Mesothelial cell of epicardium (in vitro differentiated cells): ENCODE measurements at regions not wholly inside any gene's neighbourhood (a gene's known extent, or its start where the extent isn't known, plus 50 kb on each side); places are given as distances from the start of the nearest gene placed in this dataset.

ENCODE experiments used
- DNase-seq, 2 experiments: peaks; one replicate each; pipeline ENCODE4 v3.0.0; 2021; ENCODE audit warnings: low spot score in 2 of 2; ENCODE audit not compliant: unreplicated experiment in 2 of 2
- H3K27ac Mint-ChIP-seq: 2 replicates; pipeline ENCODE4 v1.8.0; 2021; ENCODE audit warnings: mixed read lengths
- H3K27me3 Mint-ChIP-seq: 2 replicates; pipeline ENCODE4 v1.8.0; 2021; ENCODE audit warnings: low read depth, mixed read lengths
- H3K36me3 Mint-ChIP-seq: 2 replicates; pipeline ENCODE4 v1.8.0; 2021; ENCODE audit warnings: mixed read lengths
- H3K4me1 Mint-ChIP-seq: 2 replicates; pipeline ENCODE4 v1.8.0; 2021; ENCODE audit warnings: mixed read lengths
- H3K4me3 Mint-ChIP-seq: 2 replicates; pipeline ENCODE4 v1.8.0; 2021; ENCODE audit warnings: mild to moderate bottlenecking, moderate library complexity, mixed read lengths
- H3K9me3 Mint-ChIP-seq: 2 replicates; pipeline ENCODE4 v1.8.0; 2021; ENCODE audit warnings: mixed read lengths
- CTCF ChIP-seq: fragments of 200-600 bp; sonication (generic); IDR thresholded peaks from one replicate; pipeline ENCODE4 v1.5.0; 2021; ENCODE audit warnings: antibody characterized with exemption; ENCODE audit not compliant: unreplicated experiment

GRCh38 chr3:66705076-66705475 lies 204.3 kb upstream of the LRIG1 start:
- no peak overlapping the region for H3K27ac Mint-ChIP-seq
- TF ChIP-seq CTCF = no peak
- no peaks in the 10 kb centered on the region for H3K27me3 Mint-ChIP-seq
- H3K36me3 Mint-ChIP-seq = no peaks in the 10 kb centered on the region
- no peaks in the 10 kb centered on the region for H3K4me1 Mint-ChIP-seq
- H3K9me3 Mint-ChIP-seq = no peaks in the 10 kb centered on the region
- DNase-seq = no peak
- H3K4me3 Mint-ChIP-seq = no peak overlapping the region

DNA sequence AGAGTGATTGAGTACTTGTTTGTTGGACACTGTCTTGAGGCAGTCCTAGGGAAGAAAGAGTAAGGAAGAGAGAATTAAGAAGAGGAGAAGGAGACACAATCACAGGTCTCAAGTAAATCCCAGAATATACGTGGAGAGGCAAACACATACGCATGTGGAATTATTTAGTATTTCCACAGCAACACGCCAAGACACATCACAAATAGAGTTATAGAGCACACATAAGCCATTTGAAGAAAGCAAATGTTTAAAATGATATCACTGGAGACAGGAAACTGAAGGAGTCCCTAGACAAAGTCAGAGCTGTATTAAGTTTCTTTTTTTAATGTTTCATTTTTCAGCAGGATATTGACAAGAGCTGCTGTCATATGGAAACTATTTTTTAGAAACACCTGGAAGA lies 206.1 kb upstream of the LRIG1 start:
- DNase-seq = no peak
- Mint-ChIP-seq H3K36me3 (no peaks in the 10 kb centered on the region), H3K4me3 (no peak overlapping the region), H3K27ac (no peak overlapping the region), H3K27me3 (no peaks in the 10 kb centered on the region), H3K9me3 (no peaks in the 10 kb centered on the region), H3K4me1 (no peaks in the 10 kb centered on the region)
- no peak for TF ChIP-seq CTCF

- H3K4me1 Mint-ChIP-seq = no peaks in the 10 kb centered on the region
- no peaks in the 10 kb centered on the region for H3K36me3 Mint-ChIP-seq
- DNase-seq = no peak
- H3K27me3 Mint-ChIP-seq = no peaks in the 10 kb centered on the region
- no peaks in the 10 kb centered on the region for H3K9me3 Mint-ChIP-seq
- no peak overlapping the region for H3K4me3 Mint-ChIP-seq
- no peak overlapping the region for H3K27ac Mint-ChIP-seq
- no peak for TF ChIP-seq CTCF
Observed at GRCh38 chr3:66709532-66709931, 208.7 kb upstream of the LRIG1 start.

DNA sequence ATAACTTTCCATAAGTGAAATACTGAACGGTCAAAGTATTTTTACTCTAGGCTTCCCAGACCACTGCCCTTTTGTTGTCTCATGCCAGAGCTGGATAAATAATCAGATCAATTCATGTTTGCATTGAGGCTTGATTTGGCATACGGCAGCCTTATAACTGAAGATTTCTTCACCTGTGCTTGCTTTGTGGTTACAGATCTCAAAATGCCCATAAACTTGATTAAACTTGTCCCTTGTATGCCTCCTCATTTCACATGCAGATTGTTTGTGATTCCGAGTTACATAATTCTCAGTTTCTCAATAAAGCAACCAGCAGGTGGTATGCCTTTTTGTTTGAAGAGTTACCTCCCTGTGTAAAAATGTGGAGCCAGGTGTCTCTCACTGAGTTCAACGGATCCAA lies 211.4 kb upstream of the LRIG1 start:
- Mint-ChIP-seq H3K27me3 (no peaks in the 10 kb centered on the region), H3K4me1 (no peaks in the 10 kb centered on the region), H3K4me3 (no peak overlapping the region), H3K27ac (no peak overlapping the region), H3K9me3 (peaks cover 4% of the 10 kb centered on the region), H3K36me3 (no peaks in the 10 kb centered on the region)
- no peak for DNase-seq
- TF ChIP-seq CTCF = no peak

DNA sequence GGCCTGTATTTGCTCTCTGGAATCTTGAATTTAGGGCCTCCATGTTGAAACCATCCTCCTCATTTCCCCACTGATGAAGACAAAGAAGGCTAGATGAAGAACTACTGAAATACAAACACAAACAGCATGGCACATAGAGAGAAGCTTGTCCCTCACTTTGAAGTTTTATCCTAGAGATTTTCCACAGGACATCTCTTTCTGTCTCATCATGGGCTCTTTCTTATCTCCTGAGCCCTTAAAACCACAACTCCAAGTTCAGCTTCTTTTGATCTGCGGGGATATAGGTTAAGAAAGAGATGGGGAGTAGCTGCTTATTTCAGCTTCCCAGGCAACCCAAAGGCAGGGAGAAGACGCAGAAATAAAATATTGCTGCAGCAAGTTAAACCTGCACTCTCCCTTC lies 213.1 kb upstream of the LRIG1 start:
- Mint-ChIP-seq H3K4me3 (no peak overlapping the region), H3K27ac (no peak overlapping the region), H3K27me3 (no peaks in the 10 kb centered on the region), H3K9me3 (peaks cover 4% of the 10 kb centered on the region), H3K4me1 (no peaks in the 10 kb centered on the region), H3K36me3 (no peaks in the 10 kb centered on the region)
- no peak for TF ChIP-seq CTCF
- no peak for DNase-seq

- H3K4me3 Mint-ChIP-seq = no peak overlapping the region
- H3K27me3 Mint-ChIP-seq = no peaks in the 10 kb centered on the region
- no peak overlapping the region for H3K27ac Mint-ChIP-seq
- no peaks in the 10 kb centered on the region for H3K36me3 Mint-ChIP-seq
- DNase-seq = no peak
- TF ChIP-seq CTCF = no peak
- H3K4me1 Mint-ChIP-seq = no peaks in the 10 kb centered on the region
- peaks cover 4% of the 10 kb centered on the region for H3K9me3 Mint-ChIP-seq
Observed at GRCh38 chr3:66715806-66716205, 215.0 kb upstream of the LRIG1 start.
